GM19468 (cell line): ENCODE measurements at regions not wholly inside any gene's neighbourhood (a gene's known extent, or its start where the extent isn't known, plus 50 kb on each side); places are given as distances from the start of the nearest gene placed in this dataset.

Experiments
- ATAC-seq: cut with Tn5 transposase; IDR thresholded peaks from one replicate; pipeline ENCODE4 v1.9.1; 2021; ENCODE audit warnings: mild to moderate bottlenecking, moderate library complexity, moderate number of reproducible peaks; ENCODE audit not compliant: unreplicated experiment; ENCODE audit errors: extremely low read depth

- no peak for ATAC-seq
Measured at GRCh38 chr2:48240912-48241311, 73.6 kb upstream of the FOXN2 start.

DNA sequence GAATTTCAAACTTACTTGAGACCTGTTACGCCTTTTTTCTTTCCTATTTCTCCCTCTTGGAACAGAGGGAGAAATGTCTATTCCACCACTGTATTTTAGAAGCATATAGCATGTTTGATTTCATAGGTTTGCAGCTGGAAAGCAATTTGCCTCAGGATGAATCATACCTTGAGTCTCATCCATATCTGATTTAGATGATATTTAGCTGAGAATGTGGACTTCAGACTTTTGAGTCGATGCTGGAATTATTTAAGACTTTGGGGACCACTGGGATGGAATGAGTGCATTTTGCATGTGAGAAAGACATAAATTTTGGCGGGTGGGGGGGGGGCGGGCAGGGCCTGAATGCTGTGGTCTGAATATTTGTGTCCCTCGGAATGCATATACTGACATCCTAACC lies 67.3 kb upstream of the FOXN2 start:
- no peak for ATAC-seq

DNA sequence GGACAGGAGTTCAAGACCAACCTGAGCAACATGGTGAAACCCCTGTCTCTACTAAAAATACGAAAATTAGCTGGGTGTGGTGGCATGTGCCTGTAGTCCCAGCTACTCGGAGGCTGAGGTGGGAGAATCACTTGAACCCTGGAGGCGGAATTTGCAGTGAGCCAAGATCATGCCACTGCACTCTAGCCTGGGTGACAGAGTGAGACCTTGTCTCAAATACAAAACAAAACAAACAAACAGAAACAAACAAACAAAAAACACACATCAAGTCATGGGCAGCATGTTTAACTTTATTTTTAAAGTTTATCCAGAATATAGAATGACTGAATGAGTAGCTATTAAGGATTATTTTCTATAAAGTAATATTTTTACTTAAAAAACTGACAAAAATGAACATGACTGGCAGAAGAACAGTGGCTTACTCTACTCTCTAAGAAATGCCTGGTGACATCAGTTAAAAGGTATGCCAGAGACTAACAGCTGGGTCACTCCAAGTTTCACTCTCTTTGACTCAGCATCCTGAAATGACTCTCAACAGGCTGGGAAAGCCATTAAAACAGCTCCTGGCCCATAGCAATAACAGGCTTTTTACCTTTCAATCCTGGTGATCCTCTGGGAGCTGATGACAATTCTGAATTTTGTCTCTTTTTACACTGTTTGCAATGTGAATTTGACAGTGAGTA lies 66.1 kb upstream of the FOXN2 start:
- peak; percentile 49 for ATAC-seq

DNA sequence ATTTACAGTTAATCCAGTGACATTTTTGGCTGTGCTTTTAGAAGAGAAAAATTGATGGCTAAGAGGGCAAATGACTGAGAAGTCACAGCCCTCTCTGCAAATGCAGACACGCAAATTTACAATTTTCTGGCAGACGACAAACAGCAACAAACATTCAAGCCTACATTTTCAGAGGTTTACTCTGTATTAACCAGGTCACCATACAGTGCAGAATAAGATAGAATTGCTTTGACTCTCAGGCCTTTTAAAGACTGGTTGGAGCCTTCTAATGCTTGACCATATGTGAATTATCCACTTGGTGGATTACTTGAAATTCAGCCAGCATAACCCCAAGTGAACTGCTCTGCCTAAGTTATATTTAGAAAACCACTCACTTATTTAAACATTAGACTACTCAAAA lies 65.5 kb upstream of the FOXN2 start:
- no peak for ATAC-seq

GRCh38 chr2:48249631-48250473 lies 64.6 kb upstream of the FOXN2 start:
- ATAC-seq: no peak

DNA sequence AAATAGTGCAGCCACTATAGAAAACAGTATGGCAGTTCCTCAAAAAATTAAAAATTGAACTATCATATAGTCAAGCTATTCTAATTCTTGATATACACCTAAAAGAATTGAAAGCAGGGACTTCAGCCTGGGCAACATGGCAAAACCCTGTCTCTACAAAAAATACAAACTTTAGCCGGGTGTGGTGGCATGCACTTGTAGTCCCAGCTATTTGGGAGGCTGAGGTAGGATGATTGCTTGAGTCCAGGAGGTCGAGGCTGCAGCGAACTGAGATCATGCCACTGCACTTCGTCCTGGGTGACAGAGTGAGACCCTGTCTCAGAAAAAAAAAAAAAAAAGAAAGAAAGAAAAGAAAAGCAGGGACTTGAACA lies 64.0 kb upstream of the FOXN2 start:
- no peak for ATAC-seq

- ATAC-seq: no peak
Measured at GRCh38 chr2:48250943-48251342, 63.5 kb upstream of the FOXN2 start.

GRCh38 chr2:48251437-48252148 lies 62.9 kb upstream of the FOXN2 start:
- ATAC-seq: no peak

GRCh38 chr2:48253301-48253700 lies 61.2 kb upstream of the FOXN2 start:
- ATAC-seq: no peak

GRCh38 chr2:48254839-48255238 lies 59.6 kb upstream of the FOXN2 start:
- no peak for ATAC-seq

- ATAC-seq: no peak
Measured at GRCh38 chr2:48257456-48257855, 57.0 kb upstream of the FOXN2 start.

DNA sequence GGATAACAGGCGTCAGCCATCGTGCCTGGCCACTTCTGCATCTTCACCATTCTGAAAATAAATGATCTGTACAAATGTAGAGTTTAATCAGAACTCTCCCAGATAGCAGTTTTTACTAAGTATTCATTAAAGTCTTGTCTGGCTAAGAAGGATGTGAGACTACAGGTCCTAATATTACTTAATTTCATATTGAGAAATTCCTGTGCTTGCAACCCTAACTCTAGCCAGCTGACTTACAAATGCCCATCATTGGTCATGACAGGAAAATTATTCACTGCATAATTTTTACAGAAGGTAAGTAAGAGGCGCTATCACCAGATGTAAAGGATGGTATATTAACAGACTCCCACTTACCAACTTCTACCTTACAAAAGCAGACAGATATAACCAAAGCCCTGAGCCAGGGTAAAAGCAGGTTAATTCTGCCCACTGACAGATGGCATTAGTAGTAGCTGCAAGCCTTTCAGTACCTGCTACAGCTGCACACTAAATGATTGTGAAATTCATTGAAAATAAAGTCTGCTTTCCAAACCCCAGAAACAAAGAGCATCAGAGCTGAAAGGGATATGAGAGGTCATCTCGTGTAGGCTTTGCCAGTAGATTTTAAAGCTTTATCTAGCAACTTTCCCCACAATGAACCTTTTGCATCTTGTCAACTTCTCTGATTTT lies 55.9 kb upstream of the FOXN2 start:
- no peak for ATAC-seq

DNA sequence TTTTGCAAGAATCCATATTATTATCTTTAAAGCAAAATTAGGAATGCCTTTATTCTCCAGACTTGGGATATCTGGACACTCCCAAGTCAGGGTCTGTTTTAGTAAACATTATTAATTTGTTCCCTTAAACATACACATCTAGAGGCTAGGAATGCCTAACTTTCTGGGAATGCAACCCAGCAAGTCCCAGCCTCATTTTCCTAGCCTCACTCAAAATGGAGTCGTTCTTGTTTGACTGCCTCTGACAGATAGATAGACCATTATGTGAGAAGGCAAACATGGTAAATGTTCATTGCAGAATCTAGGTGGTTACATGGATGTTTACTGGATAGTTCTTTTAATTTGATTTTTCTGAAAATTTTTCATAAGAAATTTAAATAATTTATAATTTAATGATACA lies 54.7 kb upstream of the FOXN2 start:
- ATAC-seq: no peak

DNA sequence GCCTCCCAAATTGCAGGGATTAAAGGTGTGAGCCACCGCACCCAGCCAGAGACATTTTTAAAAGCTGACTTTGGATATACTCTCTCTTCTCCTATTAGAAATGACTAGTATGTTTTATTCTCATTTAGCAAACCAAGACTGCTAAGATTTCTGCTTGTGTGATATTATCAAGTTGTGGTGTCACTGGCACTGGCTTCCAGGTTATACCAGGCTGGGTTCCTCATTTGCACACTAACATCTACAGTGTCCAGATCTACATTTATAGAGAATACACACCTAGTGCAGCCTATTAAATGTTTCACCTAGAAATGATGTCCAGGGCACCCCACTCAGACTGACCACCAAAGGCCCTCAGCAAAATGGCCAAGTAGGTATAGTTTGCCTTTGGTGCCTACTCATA lies 49.9 kb upstream of the FOXN2 start:
- ATAC-seq: no peak
